GM12878 (cell line): ENCODE measurements at regions not wholly inside any gene's neighbourhood (a gene's known extent, or its start where the extent isn't known, plus 50 kb on each side); places are given as distances from the start of the nearest gene placed in this dataset.

ENCODE experiments used
- CTCF ChIP-seq, 3 experiments: IDR thresholded peaks in 2 of 3; conservative IDR thresholded peaks in 1 of 3; 2 replicates each; pipeline ENCODE4 v1.5.1; 2011; ENCODE audit warnings: low read depth in 3 of 3, low read length in 3 of 3, mild to moderate bottlenecking in 3 of 3, control low read depth in 2 of 3, moderate library complexity in 2 of 3, inconsistent platforms in 1 of 3, mixed read lengths in 1 of 3; ENCODE audit not compliant: control insufficient read depth in 2 of 3, insufficient read depth in 1 of 3; ENCODE audit errors: extremely low read depth in 1 of 3
- EP300 ChIP-seq, 2 experiments: fragments of 150-350 bp in 1 of 2; IDR thresholded peaks; 2 replicates each; pipeline ENCODE4 v1.6.1; 2011 to 2012; ENCODE audit warnings: low read depth in 2 of 2, low read length in 2 of 2, borderline replicate concordance in 1 of 2, improper control_type of control experiment in 1 of 2, inconsistent platforms in 1 of 2; ENCODE audit not compliant: control insufficient read depth in 1 of 2
- IRF4 ChIP-seq: IDR thresholded peaks from 2 replicates; pipeline ENCODE4 v1.6.1; 2011; ENCODE audit warnings: low read depth, low read length
- MAX ChIP-seq: IDR thresholded peaks from 2 replicates; pipeline ENCODE4 v1.6.1; 2012; ENCODE audit warnings: low read depth, low read length, improper control_type of control experiment
- RBBP5 ChIP-seq: fragments of 200-600 bp; sonication (generic); conservative IDR thresholded peaks from 2 replicates; pipeline ENCODE4 v1.6.1; 2016
- SIN3A ChIP-seq: IDR thresholded peaks from 2 replicates; pipeline ENCODE4 v1.6.1; 2012; ENCODE audit warnings: low read depth, low read length, improper control_type of control experiment
- TARDBP ChIP-seq: IDR thresholded peaks from 2 replicates; pipeline ENCODE4 v1.6.1; 2016; ENCODE audit warnings: borderline replicate concordance
- USF2 ChIP-seq: IDR thresholded peaks from 2 replicates; pipeline ENCODE4 v1.6.1; 2011; ENCODE audit warnings: low read depth, low read length, improper control_type of control experiment, borderline replicate concordance
- ZBTB33 ChIP-seq: fragments of 450-650 bp; IDR thresholded peaks from 2 replicates; pipeline ENCODE4 v1.6.1; 2017; ENCODE audit warnings: mild to moderate bottlenecking

- no peak for TF ChIP-seq TARDBP
- TF ChIP-seq CTCF (IDR thresholded peaks at IDR 0.05 in 2 of 3, conservative IDR thresholded peaks at IDR 0.05 in 1 of 3; ENCODE audit: control insufficient read depth in 2 of 3, extremely low read depth in 1 of 3, insufficient read depth in 1 of 3, low read depth in 3 of 3, low read length in 3 of 3) = no peak
- TF ChIP-seq SIN3A = no peak
- TF ChIP-seq EP300 (IDR thresholded peaks at IDR 0.05; ENCODE audit: borderline replicate concordance in 1 of 2, control insufficient read depth in 1 of 2, low read depth in 2 of 2, low read length in 2 of 2) = no peak
- no peak for TF ChIP-seq ZBTB33
- no peak for TF ChIP-seq RBBP5
- no peak for TF ChIP-seq USF2
- TF ChIP-seq IRF4 = no peak
- TF ChIP-seq MAX = no peak
Observed at GRCh38 chr12:60172266-60173211, 576.7 kb downstream of the SLC16A7 start.
